WTC11 (cell line): ENCODE measurements at regions not wholly inside any gene's neighbourhood (a gene's known extent, or its start where the extent isn't known, plus 50 kb on each side); places are given as distances from the start of the nearest gene placed in this dataset.

Experiments used
- ARID4B ChIP-seq: sonication (generic); formaldehyde crosslinking; IDR thresholded peaks from 2 replicates; pipeline ENCODE4 v1.8.0; 2023; ENCODE audit warnings: missing genetic modification reagents, mild to moderate bottlenecking, borderline replicate concordance
- CTCF ChIP-seq: fragments of 200-600 bp; IDR thresholded peaks from 2 replicates; pipeline ENCODE4 v1.8.0; 2022; ENCODE audit warnings: antibody characterized with exemption
- ELF4 ChIP-seq: sonication (generic); formaldehyde crosslinking; IDR thresholded peaks from 2 replicates; pipeline ENCODE4 v1.8.1; 2022; ENCODE audit warnings: low read depth, mild to moderate bottlenecking, moderate library complexity, missing genetic modification reagents
- MYBL2 ChIP-seq: sonication (generic); formaldehyde crosslinking; IDR thresholded peaks from 2 replicates; pipeline ENCODE4 v1.8.1; 2023; ENCODE audit warnings: mild to moderate bottlenecking, moderate library complexity, missing genetic modification reagents
- ZNF532 ChIP-seq: fragments of 250-450 bp; sonication (Bioruptor Pico); IDR thresholded peaks from 2 replicates; pipeline ENCODE4 v1.9.0; 2021; ENCODE audit warnings: mild to moderate bottlenecking, borderline replicate concordance

DNA sequence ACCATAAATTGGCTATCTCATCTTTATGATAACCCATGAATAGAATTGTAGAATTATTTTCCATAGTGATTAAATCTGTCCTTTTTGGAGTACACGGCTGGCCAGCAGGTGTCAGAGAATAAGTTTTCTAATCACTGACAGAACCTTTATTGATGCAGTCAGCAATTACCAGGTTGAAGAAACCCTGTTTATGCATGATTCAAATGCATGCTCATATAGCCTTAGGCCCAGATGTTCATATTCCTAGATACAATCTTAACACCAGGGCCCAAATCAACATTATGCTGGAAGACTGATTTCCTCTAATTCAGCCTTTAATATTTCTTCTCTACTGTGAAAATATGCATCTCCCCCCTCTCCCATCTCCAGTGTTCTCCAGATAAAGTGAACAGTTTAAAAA is 243.5 kb upstream of the DCBLD2 start:
- TF ChIP-seq CTCF (no peak), MYBL2 (CRISPR knock-in tag) (no peak), ELF4 (CRISPR knock-in tag) (no peak), ZNF532 (CRISPR knock-in tag) (no peak), ARID4B (no peak)
